Activated T-cell treated with anti-CD3 and anti-CD28 coated beads for 4 hours (primary cell): ENCODE measurements at regions not wholly inside any gene's neighbourhood (a gene's known extent, or its start where the extent isn't known, plus 50 kb on each side); places are given as distances from the start of the nearest gene placed in this dataset.
"Not testable (repeated sequence)": the region's sequence is repeated elsewhere in the genome, so short reads cannot be mapped to it uniquely, and the experiment has no call there.

Experiments
- DNase-seq: peaks from one replicate; pipeline ENCODE4 v3.0.0-alpha.2; 2020

DNA sequence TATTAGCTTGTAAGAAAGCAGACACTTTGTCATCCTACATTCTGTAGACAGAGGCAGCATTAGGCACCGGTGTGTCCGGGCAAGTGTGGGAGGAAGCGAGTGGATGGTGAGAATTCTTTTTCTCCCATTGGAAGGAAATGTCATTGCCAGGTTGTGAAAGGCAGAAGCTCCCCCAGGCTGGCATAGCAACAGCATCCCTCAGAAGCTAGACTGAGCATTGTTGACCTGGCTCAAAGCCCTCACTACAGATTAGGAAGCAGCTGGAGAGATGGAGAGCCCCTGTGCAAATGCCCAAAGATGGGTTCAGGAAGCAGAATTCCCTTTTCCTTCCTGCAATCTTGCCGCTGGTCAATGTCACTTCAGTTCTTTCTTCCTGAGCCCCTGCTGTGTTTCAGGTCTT lies 1299.3 kb downstream of the TBC1D22A start:
- no peak for DNase-seq

GRCh38 chr22:48060266-48060665 lies 1297.8 kb downstream of the TBC1D22A start:
- DNase-seq: no peak

- not testable (repeated sequence) for DNase-seq
These were observed 1297.1 kb downstream of the TBC1D22A start for GRCh38 chr22:48059521-48059920.

DNA sequence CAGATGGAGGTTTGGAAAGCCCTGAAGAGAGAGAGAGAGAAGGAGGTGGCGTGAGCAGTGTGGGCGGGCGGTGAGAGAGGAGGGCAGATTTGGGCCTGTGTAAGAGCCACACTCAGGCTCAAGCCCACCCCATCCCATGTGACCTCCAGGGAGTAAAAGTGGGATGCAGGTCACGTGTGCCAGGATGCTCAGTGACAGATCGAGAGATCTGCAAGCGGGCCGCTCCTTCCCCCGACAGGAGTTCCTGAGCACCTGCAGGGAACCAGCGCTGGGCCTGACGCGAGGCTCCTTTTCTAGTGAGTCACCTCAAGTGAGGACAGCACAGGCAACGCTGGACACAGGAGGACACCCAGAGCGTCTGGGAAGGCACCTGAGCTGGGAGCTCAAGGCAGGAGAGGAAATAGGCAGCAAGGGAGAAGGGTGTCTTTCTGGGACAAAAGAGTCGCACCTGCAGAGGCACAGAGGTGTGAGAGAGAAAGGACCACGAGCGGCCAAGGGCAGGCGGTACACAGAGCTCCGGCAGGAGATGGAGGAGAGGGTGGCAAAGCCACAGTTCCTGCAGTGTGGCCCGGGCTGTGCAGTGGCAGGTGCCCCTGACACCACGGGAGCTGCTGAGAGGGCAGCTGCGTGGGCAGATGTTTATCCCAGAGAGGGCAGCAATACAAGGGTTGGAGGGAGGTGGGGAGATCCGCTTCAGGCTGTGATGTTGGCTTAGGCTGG lies 1294.8 kb downstream of the TBC1D22A start:
- DNase-seq: no peak

GRCh38 chr22:48055827-48056226 lies 1293.4 kb downstream of the TBC1D22A start:
- DNase-seq: no peak

DNA sequence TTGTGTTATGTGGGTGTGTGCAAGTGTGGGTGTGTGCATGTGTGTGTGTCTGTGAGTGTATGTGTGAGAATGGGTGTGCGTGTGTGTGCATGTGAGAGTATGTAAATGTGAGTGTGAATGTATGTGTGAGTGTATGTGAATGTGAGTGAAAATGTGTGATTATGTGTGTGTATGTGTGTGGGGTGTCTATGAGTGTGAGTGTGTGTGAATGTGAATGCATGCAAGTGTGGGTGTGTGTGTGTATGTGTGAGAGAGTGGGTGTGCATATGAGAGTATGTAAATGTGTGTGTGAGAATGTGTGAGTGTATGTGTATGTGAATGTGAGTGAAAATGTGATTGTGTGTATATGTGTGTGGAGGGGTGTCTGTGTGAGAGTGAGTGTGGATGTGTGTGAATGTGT lies 1292.7 kb downstream of the TBC1D22A start:
- DNase-seq: no peak

GRCh38 chr22:48054596-48054995 lies 1292.1 kb downstream of the TBC1D22A start:
- no peak for DNase-seq

DNA sequence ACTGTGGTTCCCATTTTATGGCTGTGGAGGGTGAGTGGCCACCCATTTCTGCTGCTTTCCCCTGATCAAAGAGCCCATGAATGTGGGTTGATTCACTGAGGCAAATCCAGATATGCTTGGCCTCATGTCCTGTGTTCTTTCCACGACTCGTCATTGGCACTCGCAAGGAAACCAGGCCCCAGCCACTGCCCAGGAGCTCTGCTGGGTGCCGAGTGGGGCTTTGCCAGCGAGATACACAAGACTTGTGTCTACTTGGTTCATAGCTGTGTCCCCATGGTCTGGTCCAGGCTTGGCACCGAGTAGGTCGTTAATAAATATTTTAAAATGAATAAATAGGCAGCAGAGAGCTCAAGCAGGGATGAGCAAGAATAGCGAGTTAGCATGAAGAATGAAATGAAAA lies 1291.5 kb downstream of the TBC1D22A start:
- no peak for DNase-seq

DNA sequence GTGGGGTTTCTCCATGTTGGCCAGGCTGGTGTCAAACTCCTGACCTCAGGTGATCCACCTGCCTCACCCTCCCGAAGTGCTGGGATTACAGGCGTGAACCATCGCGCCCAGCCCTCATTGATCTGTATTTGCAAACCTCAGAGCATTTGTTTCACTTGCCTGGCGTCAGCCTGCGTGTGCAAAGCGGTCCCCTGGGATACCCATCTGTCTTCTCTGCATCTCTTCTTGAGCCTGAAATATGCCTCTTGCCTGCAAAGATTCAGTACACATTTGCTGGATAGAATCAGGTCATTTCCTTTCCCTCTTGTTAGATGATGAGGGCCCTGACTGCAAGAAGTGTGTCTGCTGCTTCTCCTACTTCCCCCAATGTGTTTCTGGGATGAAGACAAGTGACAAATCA lies 1291.0 kb downstream of the TBC1D22A start:
- DNase-seq: no peak

- DNase-seq: no peak
These were observed 1290.1 kb downstream of the TBC1D22A start for GRCh38 chr22:48052621-48052890.

DNA sequence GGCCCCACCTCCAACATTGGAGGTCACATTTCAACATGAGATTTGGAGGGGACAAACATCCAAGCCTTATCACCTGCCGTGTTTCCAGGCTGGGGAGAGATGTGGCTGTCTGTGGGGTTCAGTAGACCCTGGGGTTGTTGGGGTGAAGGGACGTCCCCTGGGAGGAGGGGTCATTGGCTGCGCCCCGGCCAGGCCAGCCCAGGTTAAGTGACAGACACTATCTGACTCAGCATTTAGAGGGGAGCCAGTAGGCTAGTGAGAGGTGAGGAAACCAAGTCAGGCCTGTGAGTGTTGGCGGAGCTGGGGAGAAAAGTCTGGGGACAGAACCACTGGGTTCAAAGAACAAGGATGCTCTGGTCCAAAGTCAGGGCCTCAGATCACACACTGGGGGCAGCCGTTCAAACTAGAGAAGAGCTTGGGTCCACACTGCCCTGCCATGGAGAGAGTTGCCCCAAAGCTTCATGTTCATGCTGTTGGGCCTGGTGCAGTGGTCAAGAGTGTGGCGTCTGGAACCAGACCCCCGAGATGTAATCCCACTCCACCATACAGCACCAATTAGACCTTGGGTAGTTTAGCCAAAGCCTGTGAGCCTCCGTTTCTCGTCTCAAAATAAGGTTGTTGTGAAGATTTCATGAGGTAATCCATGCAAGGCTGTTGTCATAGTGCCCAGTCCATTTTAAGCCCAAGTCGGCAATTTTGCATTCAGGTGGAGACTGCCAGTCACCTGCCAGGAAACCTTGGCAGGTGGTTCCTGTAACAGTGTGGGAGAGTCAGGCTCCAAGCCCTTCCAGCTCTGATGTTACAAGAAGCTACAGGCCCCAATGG lies 1289.6 kb downstream of the TBC1D22A start:
- DNase-seq: no peak

- DNase-seq: no peak
These were observed 1288.4 kb downstream of the TBC1D22A start for GRCh38 chr22:48050836-48051235.

DNA sequence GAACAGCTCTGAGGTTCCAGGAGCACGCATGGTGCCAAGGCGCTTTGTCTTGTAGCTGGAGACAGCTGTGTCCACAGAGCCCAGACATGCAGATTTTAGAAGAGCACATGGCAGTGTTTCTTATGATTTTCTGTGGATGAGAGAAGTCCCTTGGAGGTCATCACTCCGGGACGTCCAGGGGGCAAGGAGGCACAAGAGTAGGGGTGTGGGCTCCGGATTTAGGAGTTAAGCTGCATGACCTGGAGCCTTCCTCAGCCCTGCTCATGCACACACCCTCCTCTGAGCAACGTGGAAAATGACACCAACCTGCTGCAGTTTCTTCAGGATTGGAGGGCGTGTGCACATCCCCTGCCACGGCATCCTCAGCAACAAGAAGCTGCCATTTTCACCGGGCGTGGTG lies 1286.7 kb downstream of the TBC1D22A start:
- no peak for DNase-seq

GRCh38 chr22:48047722-48048500 lies 1285.5 kb downstream of the TBC1D22A start:
- no peak for DNase-seq

DNA sequence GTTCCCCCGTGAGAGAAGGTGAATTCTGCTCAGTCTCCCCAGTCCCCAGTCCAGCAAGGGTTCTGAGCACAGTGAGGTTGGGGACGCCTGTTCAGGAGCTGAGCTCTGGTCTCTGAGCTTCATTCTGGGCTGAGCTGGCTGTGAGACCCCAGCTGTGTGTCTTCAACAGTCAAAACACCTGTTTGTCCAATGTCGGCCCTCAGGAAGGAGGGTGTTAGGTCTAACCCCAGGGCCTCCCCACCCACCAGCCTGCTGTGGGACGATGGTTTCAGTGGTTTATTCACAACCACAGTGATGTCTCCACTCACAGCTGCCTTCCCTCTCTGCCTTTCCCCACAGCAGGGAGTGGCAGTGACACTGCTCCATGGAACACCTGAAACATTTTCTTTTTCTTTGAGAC lies 1282.9 kb downstream of the TBC1D22A start:
- DNase-seq: no peak

DNA sequence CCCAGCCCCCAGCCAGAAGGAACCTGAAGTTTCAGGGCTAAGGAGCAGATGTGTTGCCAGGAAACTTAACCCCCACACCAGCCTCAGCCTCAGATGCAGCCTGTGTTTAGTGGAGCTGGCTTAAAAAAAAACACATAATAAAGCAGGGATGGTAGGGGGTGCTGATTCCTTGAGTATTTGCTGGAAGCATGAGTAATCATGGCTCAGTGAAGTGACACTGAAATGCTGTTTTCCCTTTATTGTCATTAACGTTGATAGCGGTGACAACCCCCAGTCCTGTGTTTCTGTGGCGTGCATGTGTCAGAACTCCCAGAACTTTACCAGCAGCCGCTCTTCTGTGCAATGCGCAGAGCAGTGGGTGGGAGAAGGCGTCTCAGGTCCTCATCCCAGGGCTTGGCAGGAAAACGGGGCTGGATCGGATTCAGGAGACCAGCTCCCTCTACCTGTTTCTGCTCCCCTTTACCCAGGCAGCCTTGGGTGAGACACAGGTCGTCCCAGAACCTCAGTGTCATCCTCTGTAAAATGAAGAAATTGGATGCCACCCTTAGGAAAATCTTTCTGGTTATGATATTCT lies 1282.1 kb downstream of the TBC1D22A start:
- DNase-seq: no peak

- no peak for DNase-seq
These were observed 1281.1 kb downstream of the TBC1D22A start for GRCh38 chr22:48043581-48043980.

DNA sequence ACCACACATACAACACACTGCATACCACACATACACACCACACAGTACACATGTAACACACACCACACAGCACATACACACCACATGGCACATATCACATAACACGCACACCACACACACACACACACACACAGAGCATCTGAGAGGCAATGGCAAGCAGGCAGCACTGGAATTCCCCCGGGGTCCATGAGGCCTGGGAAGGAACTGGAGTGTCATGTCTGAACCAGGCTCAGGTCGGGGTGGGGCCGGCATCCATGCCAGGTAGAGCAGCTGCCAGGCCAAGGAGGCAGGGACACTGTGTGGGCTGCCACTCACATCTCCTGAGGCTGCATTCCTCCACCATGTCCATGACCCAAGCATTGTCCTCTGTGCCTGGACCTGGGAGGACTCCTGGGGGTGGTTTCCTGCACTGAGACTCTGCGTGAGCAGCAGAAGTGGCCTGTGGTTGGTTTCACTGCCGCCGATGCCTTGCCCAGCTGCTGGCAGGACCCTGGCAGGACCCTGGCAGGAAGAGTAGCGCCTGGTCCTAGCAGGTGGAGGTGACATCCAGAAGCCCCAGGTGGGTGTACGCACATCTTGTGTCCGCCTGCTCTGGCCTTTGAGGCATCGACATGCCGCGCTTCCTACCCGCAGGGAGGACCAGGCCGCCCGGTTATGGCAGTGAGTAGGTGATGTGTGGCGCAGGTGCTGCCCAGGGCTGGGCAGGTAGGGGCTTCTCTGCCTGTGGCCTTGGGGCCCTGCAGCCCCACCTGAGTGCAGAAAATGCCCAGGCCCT lies 1280.4 kb downstream of the TBC1D22A start:
- DNase-seq: no peak

DNA sequence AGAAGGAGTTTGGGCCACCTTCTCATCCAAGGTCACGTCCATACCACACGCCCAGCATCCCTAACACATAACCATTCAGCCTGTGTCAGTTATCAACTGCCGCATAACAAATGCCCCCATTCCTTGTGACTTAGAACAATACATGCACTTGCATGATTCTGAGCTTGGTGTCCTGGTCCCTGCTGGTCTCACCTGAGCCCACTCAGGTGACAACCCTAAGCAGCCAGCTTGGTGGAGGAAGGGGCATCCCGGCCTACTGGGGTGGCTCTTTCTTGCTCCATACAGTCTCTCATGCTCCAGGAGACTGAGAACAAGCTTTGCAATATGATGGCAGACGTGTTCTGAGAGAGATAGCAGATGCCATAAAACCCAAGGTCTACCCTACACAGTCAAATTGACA lies 1276.9 kb downstream of the TBC1D22A start:
- no peak for DNase-seq

DNA sequence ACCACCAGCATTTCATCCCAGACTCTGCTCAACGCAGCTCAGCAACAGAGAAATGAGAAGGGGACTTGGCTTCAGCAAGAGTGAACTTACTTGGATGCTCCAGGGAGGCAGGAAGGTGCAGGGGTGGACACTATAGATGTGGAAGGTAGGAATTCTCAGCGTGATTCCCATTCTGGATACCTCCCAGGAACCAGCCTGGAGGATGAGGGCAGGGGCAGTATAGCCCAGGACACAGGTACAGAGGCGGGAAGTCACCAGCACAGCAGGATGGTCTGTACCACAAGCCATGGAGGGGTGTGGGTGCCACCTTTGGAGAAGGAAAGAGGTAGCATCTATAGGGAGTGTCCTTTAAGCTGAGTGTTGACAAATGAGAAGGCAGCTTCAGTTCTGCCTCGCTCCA lies 1275.2 kb downstream of the TBC1D22A start:
- DNase-seq: no peak

DNA sequence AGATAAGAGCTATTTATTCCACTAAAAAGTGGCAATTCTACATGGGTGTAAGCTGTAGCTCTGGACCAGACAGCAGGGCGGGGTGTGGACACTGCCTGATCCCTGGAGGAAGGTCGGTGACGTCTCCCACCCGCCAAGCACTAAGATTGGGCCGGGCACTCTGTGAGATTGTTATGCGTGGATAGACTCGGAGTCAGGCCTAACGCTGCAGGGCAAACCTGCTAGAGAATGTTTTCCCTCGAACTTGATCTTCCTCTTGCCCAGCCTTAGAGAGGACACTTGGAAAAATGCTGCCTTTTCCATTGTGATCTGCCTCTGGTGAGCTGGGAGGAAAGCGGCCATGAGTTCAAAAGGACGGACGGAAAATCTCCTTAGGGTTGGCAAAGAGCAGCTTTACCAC lies 1273.4 kb downstream of the TBC1D22A start:
- no peak for DNase-seq

DNA sequence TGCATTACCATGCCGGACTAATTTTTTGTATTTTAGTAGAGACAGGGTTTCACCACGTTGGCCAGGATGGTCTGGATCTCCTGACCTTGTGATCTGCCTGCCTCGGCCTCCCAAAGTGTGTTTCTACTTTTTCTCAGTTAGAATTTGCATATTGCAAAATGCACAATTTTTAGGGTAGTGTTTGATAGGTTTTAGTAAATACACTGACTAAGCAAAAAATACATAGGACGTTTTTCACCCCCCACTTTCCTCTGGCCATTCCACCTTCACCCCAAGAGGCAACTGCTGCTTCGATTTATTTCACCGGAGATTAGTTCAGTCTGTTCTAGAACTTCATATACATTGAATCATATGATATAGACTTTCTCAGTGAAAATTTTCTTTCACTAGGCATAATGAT lies 1269.1 kb downstream of the TBC1D22A start:
- DNase-seq: no peak

DNA sequence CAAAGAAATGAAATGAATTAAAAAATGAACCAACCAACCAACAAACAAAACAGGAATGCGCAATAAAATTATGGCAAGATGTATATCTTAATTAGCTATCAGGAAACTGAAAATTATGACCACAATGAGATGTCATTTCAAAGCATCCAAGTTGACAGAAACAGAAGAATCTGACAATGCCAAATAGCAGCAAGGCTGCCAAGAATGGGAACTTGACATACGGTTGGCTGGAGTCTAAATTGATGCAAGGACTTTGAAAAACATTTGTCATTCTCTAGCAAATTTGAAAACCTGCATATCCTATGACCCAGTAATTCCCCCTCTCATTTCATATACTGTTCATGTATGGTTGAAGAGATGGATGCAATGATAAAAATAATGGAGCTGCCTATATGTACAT lies 1262.6 kb downstream of the TBC1D22A start:
- DNase-seq: no peak
